Activated naive CD8-positive, alpha-beta T cell treated with anti-CD3 and anti-CD28 coated beads, Interleukin-2, amount 50 U/mL, for 16 hours (primary cell): ENCODE measurements at regions not wholly inside any gene's neighbourhood (a gene's known extent, or its start where the extent isn't known, plus 50 kb on each side); places are given as distances from the start of the nearest gene placed in this dataset.

Experiments
- DNase-seq: peaks from one replicate; pipeline ENCODE4 v3.0.0-alpha.2; 2020; ENCODE audit warnings: low read depth, low spot score

DNA sequence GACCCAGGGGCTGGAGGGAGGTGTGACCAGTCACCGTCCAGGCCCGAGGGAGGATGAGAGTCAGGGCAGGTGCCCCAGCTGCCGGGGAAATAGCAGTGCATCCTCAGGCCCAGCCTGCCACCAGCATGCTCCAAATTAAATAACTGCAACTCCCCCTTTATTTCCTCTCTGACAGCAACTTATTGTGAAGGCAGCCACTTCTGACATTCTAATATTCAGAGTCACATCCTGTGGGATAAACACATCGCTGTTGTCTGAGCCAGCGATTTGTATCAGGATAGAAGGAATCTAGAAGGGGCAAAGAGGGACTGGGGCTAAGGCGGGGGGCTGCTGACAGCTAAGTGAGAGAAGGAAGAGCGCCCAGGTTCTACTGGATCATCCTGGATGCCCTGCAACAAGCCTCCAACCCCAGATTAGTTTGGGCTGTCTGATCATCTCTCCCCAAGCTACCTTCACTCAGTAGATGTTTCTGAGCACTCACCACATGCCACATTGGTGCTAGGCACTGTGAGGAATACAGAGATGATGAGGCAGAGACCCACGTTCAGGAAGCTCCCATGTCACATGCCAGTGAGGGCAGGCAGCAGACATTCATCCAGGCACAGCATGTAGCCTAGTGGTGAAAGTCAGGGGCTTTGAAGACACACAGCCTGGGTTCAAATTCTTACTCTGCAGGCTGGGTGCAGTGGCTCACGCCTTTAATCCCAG is 214.1 kb downstream of the BUD13 start:
- DNase-seq = no peak

DNA sequence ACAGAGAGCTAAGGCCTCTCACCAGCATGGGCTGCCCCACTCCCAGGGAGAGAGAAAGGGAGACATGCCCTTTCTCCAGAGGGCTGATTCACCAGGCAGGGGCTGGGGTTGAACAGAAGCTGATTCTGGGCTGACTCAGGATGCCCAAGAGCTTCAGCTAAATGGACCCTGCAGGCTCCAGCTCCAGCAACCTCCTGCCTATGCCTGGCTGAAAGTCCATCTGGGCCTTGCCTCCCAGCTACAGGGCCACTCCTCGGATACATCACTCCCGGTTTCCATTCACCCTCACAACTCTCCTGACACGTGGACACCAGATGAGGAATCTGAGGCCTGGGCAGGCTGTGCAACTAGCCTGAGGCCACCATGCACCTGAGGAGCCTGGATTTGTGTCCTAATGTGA is 215.5 kb downstream of the BUD13 start:
- no peak for DNase-seq

- DNase-seq = no peak
Observed at GRCh38 chr11:116556483-116556882, 216.3 kb downstream of the BUD13 start.

DNA sequence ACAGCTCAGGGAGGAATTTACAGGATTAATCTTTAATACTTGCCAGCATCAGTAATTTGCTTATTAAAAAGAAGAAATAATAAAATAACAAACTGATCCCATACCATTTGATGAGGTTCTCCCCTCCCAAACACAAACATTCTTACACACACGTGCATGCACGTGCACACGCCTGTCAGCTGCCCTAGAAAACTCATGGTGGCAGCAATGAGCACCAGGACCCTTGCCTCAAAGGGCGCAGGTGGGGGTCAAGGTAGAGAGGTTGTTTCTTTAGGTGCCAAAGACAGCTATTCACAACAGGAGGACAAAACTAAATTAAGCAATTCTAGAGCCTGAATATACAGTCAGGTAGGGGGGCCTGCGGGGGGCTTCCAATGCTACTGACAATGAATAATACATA is 219.3 kb downstream of the BUD13 start:
- DNase-seq = no peak

- no peak for DNase-seq
Observed at GRCh38 chr11:116551576-116551975, 221.2 kb downstream of the BUD13 start.

DNA sequence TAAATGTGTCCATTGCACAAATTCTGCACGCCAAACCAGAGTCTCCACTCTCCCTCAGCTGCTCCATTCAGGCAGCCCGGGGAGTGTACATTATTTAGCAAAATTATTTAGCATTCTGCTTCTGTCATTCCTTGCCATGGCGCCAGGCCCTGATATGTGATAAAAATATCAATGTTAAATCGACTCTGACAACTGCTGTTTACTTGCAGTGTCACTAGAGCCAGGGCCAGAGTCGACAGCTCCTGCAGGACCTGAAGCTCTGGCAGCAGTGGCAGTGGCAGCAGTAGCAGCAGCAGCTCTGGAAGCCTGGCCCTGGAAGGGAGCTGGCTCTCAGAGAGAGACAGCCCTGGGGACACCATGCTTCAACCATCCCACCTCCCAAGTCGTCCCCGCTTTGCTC is 224.5 kb downstream of the BUD13 start:
- no peak for DNase-seq

DNA sequence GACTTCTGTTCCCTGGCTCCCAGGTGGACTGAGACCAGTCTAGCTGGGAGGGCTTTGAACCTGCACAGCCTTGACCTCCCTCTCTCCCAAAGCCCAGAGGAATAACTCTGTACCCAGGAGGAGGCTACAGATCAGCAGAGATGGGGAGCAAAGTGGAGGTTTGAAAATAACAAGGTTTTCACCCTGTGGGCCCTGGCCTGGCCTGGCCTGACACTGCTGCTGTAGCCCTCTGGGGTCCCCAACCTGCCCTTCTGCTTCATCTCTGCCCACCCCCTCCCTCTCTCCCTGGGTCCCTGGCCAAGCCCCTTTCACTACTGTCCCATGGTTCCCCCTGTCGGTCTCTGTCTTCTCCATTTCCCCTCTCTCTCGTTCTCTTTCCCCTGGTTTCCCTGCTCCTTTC is 225.2 kb downstream of the BUD13 start:
- no peak for DNase-seq

DNA sequence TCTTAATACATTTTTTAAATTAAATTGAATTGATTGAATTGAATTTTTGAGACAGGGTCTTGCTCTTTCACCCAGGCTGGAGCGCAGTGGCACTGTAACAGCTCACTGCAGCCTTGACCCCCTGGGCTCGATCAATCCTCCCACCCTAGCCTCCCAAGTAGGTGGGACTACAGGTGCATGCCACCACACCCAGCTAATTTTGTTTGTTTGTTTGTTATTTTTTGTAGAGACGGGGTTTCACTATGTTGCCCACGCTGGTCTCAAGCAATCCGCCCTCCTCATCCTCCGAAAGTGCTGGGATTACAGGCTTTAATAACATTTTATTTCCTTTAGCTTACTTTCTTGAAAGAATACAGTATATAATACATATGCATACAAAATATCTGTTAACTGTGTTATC is 226.9 kb downstream of the BUD13 start:
- DNase-seq = no peak

GRCh38 chr11:116544721-116545120 is 228.1 kb downstream of the BUD13 start:
- no peak for DNase-seq

DNA sequence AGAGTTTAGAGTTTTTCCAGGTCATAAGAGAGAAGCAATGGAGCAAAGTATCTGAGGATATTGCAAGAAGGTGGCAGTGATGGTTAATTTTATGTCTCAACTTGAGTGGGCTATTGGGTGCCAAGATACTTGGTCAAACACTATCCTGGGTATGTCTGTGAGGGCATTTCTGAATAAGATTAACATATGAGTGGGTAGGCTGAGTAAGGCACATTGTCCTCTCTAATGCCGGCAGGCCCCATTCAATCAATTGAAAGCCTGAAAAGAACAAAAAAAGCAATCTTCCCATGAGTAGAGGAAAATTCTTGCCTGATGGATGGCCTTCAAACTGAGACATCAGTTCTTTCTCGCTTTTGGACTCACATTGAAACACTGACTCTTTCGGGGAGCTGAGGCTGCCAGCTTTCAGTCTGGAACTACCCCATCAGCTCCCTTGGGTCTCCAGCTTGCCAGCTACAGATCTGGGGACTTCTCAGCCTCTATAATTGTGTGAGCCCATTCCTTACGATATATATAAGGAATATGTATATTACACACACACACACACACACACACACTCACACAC is 228.8 kb downstream of the BUD13 start:
- no peak for DNase-seq

DNA sequence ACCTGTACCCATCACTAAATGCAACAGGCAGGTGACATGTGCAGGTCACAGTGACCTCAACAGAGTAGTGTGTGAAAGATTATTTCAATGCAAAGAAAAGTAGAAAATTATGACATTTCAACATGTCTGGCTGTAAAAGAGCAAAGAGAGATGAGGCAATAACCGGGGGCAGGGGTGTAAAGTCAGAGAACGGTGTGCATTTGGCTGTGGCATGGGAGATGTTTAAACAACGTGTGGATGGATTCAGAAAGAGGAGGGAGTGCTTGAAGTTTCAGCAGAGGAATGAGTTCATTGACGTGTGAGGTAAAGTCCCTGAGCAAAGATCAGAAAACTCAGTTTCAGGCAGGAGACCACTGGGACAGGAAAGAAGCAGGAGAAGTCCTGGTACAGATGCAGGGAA is 229.7 kb downstream of the BUD13 start:
- DNase-seq = no peak

DNA sequence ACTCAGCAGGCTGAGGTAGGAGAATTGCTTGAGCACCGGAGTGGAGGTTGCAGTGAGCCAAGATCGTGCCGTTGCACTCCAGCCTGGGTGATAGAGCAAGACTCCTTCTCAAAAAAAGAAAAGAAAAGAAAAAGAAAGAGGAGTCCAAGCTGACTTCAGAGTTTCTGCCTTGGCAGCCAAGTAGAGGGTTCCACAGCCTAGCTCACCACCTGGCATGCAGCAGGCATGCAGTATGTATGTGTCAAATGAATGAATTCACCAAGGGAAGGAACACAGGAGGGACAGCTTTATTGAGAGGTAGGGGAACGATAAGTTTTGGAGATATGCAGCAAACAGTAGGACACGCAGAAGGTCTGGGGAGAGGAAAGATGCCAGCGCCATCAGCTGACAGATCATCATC is 230.4 kb downstream of the BUD13 start:
- DNase-seq = no peak

GRCh38 chr11:116541460-116541859 is 231.3 kb downstream of the BUD13 start:
- DNase-seq = no peak

GRCh38 chr11:116540645-116541304 is 232.0 kb downstream of the BUD13 start:
- DNase-seq = no peak

GRCh38 chr11:116539836-116540418 is 232.9 kb downstream of the BUD13 start:
- no peak for DNase-seq

- no peak for DNase-seq
Observed at GRCh38 chr11:116539211-116539610, 233.6 kb downstream of the BUD13 start.

DNA sequence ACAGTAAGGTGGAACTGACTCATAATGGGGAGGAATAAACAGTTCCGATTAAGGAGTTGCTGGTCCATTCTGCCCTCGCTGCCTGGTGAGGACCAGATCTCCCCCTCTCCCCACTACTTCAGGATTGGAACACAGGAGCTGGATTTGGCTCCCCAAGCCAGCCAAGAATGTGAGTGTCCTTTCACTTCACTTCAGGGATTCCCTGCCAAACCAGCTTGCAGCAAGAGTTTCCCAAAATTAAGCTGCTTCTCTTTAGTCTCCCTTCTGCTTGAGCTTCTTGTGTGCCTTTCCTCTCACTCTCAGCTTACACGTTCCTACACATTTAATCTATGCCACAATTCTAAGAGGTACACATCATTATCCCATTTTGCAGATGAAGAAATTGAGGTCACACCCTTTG is 234.1 kb downstream of the BUD13 start:
- DNase-seq = no peak

- no peak for DNase-seq
Observed at GRCh38 chr11:116537709-116538108, 235.1 kb downstream of the BUD13 start.

DNA sequence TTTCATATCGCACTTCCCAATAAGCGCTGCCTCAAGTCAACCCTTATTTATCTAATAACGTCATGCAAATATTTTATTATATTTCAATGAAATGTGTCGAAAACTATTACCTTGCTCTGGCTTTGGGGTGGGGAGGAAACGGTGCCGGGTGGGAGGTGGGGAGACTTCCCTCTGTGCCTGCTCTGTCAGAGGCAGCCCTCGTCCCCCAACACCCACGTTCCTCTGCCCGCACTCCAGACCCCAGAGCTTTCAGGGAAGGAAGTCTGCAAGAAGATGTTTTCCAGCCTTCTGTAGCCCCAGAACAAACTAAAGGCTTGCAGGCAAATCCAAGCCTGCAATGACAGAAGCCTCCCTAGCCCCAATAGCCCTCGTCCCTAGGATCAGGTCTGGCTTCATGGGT is 235.7 kb downstream of the BUD13 start:
- DNase-seq = no peak

DNA sequence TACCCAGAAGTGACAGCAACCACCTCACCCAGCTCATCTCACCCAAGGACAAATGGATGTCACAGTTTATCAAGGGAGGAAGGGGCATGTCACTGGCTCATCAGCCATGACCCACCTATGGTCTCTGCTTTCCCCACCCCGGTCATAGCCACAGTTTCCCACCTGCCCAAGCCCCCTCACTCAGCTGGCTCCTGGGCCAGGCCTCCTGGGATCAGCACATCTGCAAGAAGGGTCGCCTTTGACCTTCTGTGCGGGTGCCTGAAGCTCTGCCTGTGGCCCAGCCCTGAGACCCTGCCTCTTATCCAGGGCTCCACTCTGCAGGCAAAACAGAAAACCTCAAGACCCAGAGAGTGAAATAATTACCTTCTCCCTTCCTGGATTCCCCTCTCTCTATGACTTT is 236.4 kb downstream of the BUD13 start:
- no peak for DNase-seq

DNA sequence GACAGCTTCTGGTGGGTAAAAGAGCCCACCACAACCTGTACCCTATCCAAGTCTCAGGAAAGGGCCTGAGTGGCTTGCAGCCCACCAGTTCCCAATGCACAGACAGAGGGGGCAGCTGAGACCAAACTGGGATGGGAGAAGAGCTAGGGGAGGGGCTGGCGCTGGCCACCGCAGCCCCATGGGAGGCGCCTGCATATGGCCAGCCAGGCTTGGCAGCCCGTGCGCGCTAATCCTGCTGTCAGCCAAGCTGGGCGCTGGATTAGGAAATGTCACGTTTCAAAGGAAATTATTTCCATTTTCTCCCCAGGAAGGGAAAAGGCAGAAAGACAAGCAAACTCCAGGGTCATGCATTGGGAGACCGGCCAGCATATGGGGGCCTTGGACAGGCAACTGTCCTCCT is 236.8 kb downstream of the BUD13 start:
- DNase-seq = no peak

GRCh38 chr11:116535120-116535519 is 237.7 kb downstream of the BUD13 start:
- no peak for DNase-seq
